ENCODE measurements at regions not wholly inside any gene's neighbourhood (a gene's known extent, or its start where the extent isn't known, plus 50 kb on each side); places are given as distances from the start of the nearest gene placed in this dataset.

DNA sequence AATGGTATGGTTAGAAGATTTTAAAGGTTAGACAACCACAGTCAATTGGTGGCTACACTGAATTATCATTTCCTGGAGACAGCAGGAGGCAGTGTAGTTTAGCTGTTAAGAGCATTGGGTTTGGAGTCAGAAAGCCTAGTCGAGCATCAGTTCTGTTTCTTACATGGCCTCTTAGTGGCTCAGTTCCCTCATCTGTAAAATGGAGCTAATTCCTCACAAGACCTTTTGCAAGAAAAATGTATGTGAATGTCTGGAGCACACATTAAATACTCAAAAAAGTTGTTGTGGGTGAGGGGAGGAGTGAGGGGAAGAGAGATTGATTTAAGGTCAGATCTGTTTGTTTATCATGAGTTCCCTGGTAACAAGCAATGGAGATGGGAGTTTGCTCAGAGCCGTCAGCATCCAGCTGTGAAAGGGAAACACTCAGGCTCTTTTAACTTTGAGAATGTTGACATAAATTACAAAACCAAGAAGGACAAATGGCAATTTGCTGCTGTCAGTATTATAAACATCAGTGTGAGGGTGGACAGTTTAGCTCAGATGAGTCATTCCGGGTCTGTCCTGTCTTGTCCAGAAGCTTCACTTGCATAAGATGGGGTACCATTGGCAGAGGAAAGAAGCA, 98.2 kb upstream of the PGRMC2 start:
- Mint-ChIP-seq H3K4me3 (no peak overlapping the region), H3K27ac (no peak overlapping the region)
- POLR2A ChIA-PET = no interaction called here

DNA sequence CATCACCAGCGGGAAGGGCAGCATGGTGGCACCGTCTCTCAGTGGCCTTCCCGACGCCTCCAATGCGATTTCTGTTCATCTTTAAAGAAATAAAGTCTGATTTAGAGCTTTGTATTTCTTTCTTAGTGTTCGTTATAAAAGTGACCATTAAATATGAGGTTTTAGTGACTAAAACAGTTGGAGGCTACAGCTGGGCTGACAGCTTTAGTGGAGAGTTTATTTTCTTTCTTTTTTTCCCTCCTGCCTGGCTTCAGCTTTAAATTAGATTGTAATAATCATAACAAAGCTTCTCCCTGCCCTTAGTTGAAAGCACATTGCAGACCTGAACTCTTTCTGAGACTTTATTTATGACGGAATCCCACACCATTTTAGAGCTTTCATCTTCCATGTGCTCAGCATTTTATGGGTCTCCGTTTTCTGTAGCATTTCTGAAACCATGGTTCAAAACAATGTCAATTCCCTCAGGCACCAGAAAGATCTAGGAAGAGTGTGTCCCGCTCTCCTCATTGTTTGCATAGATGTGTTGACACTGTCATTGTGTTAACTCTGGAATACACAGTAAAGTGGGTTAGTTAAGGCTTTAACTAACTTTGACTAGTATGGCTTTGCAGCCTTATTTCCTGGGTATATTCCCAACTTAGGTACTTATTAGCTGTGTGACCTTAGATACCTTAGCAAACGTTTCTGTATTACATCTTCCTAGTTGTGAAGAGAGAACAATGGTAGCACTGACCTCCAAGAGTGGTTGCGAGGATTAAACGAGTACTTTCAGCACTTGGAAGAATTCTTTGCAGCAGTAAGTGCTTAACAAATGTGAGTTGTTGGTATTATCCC, 97.4 kb upstream of the PGRMC2 start:
- H3K9me3 Mint-ChIP-seq = no peaks in the 10 kb centered on the region
- no peak for DNase-seq (ENCODE audit: low spot score)
- H3K36me3 Mint-ChIP-seq = no peaks in the 10 kb centered on the region
- POLR2A ChIA-PET = no interaction called here
- ATAC-seq = no peak
- TF ChIP-seq, protein P1, sequence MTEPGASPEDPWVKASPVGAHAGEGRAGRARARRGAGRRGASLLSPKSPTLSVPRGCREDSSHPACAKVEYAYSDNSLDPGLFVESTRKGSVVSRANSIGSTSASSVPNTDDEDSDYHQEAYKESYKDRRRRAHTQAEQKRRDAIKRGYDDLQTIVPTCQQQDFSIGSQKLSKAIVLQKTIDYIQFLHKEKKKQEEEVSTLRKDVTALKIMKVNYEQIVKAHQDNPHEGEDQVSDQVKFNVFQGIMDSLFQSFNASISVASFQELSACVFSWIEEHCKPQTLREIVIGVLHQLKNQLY (CRISPR knock-in tag; IDR thresholded peaks at IDR 0.05) = no peak
- TF ChIP-seq, protein P2, sequence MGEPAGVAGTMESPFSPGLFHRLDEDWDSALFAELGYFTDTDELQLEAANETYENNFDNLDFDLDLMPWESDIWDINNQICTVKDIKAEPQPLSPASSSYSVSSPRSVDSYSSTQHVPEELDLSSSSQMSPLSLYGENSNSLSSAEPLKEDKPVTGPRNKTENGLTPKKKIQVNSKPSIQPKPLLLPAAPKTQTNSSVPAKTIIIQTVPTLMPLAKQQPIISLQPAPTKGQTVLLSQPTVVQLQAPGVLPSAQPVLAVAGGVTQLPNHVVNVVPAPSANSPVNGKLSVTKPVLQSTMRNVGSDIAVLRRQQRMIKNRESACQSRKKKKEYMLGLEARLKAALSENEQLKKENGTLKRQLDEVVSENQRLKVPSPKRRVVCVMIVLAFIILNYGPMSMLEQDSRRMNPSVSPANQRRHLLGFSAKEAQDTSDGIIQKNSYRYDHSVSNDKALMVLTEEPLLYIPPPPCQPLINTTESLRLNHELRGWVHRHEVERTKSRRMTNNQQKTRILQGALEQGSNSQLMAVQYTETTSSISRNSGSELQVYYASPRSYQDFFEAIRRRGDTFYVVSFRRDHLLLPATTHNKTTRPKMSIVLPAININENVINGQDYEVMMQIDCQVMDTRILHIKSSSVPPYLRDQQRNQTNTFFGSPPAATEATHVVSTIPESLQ (CRISPR knock-in tag; IDR thresholded peaks at IDR 0.05) = no peak
- TF ChIP-seq, protein P3, sequence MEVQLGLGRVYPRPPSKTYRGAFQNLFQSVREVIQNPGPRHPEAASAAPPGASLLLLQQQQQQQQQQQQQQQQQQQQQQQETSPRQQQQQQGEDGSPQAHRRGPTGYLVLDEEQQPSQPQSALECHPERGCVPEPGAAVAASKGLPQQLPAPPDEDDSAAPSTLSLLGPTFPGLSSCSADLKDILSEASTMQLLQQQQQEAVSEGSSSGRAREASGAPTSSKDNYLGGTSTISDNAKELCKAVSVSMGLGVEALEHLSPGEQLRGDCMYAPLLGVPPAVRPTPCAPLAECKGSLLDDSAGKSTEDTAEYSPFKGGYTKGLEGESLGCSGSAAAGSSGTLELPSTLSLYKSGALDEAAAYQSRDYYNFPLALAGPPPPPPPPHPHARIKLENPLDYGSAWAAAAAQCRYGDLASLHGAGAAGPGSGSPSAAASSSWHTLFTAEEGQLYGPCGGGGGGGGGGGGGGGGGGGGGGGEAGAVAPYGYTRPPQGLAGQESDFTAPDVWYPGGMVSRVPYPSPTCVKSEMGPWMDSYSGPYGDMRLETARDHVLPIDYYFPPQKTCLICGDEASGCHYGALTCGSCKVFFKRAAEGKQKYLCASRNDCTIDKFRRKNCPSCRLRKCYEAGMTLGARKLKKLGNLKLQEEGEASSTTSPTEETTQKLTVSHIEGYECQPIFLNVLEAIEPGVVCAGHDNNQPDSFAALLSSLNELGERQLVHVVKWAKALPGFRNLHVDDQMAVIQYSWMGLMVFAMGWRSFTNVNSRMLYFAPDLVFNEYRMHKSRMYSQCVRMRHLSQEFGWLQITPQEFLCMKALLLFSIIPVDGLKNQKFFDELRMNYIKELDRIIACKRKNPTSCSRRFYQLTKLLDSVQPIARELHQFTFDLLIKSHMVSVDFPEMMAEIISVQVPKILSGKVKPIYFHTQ (CRISPR knock-in tag; IDR thresholded peaks at IDR 0.05) = no peak
- TF ChIP-seq, protein P4, sequence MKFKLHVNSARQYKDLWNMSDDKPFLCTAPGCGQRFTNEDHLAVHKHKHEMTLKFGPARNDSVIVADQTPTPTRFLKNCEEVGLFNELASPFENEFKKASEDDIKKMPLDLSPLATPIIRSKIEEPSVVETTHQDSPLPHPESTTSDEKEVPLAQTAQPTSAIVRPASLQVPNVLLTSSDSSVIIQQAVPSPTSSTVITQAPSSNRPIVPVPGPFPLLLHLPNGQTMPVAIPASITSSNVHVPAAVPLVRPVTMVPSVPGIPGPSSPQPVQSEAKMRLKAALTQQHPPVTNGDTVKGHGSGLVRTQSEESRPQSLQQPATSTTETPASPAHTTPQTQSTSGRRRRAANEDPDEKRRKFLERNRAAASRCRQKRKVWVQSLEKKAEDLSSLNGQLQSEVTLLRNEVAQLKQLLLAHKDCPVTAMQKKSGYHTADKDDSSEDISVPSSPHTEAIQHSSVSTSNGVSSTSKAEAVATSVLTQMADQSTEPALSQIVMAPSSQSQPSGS (CRISPR knock-in tag; IDR thresholded peaks at IDR 0.05; ENCODE audit: borderline replicate concordance, low read depth) = no peak
- TF ChIP-seq, protein P5, sequence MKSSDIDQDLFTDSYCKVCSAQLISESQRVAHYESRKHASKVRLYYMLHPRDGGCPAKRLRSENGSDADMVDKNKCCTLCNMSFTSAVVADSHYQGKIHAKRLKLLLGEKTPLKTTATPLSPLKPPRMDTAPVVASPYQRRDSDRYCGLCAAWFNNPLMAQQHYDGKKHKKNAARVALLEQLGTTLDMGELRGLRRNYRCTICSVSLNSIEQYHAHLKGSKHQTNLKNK (CRISPR knock-in tag; IDR thresholded peaks at IDR 0.05) = no peak
- no peak for TF ChIP-seq PRRX2 (CRISPR knock-in tag; IDR thresholded peaks at IDR 0.05)
- H3K4me1 Mint-ChIP-seq = peaks cover 23% of the 10 kb centered on the region
- no peak overlapping the region for H3K4me3 Mint-ChIP-seq
- no peaks in the 10 kb centered on the region for H3K27me3 Mint-ChIP-seq (ENCODE audit: low read depth)
- no peak overlapping the region for H3K27ac Mint-ChIP-seq
- CTCF ChIA-PET = interaction anchor here (1.1 kb wide), 1 partner anchor 69 kb away, joined by 3 read pairs; no protein-coding TSS in a partner anchor

More for the DNA sequence above, 98.2 kb upstream of the PGRMC2 start:
- Mint-ChIP-seq H3K36me3 (no peaks in the 10 kb centered on the region), H3K27me3 (ENCODE audit: low read depth) (no peaks in the 10 kb centered on the region), H3K9me3 (no peaks in the 10 kb centered on the region), H3K4me1 (peaks cover 23% of the 10 kb centered on the region)
- ATAC-seq (peak; percentile 56), DNase-seq (ENCODE audit: low spot score) (no peak)
- CTCF ChIA-PET = interaction anchor here (1.1 kb wide), 1 partner anchor 69 kb away, joined by 3 read pairs; no protein-coding TSS in a partner anchor
- no peak for TF ChIP-seq ZNF423 (CRISPR knock-in tag; IDR thresholded peaks at IDR 0.05)
- TF ChIP-seq CREB1 (CRISPR knock-in tag; IDR thresholded peaks at IDR 0.05) = no peak
- TF ChIP-seq, protein P6, sequence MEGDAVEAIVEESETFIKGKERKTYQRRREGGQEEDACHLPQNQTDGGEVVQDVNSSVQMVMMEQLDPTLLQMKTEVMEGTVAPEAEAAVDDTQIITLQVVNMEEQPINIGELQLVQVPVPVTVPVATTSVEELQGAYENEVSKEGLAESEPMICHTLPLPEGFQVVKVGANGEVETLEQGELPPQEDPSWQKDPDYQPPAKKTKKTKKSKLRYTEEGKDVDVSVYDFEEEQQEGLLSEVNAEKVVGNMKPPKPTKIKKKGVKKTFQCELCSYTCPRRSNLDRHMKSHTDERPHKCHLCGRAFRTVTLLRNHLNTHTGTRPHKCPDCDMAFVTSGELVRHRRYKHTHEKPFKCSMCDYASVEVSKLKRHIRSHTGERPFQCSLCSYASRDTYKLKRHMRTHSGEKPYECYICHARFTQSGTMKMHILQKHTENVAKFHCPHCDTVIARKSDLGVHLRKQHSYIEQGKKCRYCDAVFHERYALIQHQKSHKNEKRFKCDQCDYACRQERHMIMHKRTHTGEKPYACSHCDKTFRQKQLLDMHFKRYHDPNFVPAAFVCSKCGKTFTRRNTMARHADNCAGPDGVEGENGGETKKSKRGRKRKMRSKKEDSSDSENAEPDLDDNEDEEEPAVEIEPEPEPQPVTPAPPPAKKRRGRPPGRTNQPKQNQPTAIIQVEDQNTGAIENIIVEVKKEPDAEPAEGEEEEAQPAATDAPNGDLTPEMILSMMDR (IDR thresholded peaks at IDR 0.05) = no peak
- TF ChIP-seq, protein P5 (CRISPR knock-in tag; IDR thresholded peaks at IDR 0.05) = no peak
- TF ChIP-seq RELA (CRISPR knock-in tag; IDR thresholded peaks at IDR 0.05; ENCODE audit: borderline replicate concordance) = no peak
- TF ChIP-seq ZNF219 (CRISPR knock-in tag; IDR thresholded peaks at IDR 0.05; ENCODE audit: borderline replicate concordance) = no peak
- TF ChIP-seq, protein P7, sequence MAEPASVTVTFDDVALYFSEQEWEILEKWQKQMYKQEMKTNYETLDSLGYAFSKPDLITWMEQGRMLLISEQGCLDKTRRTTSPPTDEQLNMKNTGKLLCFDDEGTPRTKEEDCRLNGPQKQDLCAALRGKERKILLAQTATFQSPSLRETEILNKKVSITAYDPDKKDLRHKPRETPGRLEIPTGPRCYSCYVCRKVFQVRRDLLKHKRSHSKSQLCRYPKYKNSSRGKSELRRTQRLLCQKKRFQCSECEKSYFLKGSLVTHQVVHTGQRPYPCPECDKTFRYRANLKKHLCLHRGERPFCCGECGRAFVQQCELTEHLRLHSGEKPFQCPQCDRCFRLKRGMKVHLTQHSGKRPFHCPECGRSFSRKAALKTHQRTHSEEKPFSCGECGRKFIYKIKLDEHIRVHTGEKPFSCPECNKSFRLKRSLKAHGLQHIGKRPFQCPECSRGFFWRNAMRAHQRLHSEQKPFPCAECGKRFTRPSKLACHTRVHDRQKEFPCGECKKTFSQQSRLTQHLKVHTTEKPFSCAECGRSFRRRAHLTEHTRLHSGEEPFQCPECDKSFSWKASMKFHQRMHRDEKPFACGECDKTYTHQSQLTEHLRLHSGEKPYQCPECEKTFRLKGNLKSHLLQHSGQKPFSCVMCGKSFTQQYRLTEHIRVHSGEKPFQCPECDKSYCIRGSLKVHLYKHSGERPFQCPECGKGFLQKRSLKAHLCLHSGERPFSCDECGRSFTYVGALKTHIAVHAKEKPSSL (CRISPR knock-in tag; conservative IDR thresholded peaks at IDR 0.05) = no peak
- TF ChIP-seq, protein P8, sequence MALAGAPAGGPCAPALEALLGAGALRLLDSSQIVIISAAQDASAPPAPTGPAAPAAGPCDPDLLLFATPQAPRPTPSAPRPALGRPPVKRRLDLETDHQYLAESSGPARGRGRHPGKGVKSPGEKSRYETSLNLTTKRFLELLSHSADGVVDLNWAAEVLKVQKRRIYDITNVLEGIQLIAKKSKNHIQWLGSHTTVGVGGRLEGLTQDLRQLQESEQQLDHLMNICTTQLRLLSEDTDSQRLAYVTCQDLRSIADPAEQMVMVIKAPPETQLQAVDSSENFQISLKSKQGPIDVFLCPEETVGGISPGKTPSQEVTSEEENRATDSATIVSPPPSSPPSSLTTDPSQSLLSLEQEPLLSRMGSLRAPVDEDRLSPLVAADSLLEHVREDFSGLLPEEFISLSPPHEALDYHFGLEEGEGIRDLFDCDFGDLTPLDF (CRISPR knock-in tag; IDR thresholded peaks at IDR 0.05) = no peak
- no peak for TF ChIP-seq JUN (CRISPR knock-in tag; IDR thresholded peaks at IDR 0.05)
